GM19438 (cell line): ENCODE measurements at regions not wholly inside any gene's neighbourhood (a gene's known extent, or its start where the extent isn't known, plus 50 kb on each side); places are given as distances from the start of the nearest gene placed in this dataset.

Experiments
- ATAC-seq: cut with Tn5 transposase; IDR thresholded peaks from one replicate; pipeline ENCODE4 v1.9.1; 2021; ENCODE audit warnings: low read depth; ENCODE audit not compliant: unreplicated experiment

- no peak for ATAC-seq
Measured at GRCh38 chr7:142422621-142423020, 164.8 kb upstream of the PRSS58 start.

GRCh38 chr7:142420554-142421362 is 162.9 kb upstream of the PRSS58 start:
- ATAC-seq: no peak

- no peak for ATAC-seq
Measured at GRCh38 chr7:142418326-142418725, 160.5 kb upstream of the PRSS58 start.

- no peak for ATAC-seq
Measured at GRCh38 chr7:142414915-142415314, 157.1 kb upstream of the PRSS58 start.

GRCh38 chr7:142414135-142414534 is 156.3 kb upstream of the PRSS58 start:
- peak; percentile 87 for ATAC-seq

GRCh38 chr7:142413280-142414000 is 155.6 kb upstream of the PRSS58 start:
- ATAC-seq: peak; percentile 3

GRCh38 chr7:142412551-142413193 is 154.8 kb upstream of the PRSS58 start:
- ATAC-seq: peak; percentile 58

- ATAC-seq: no peak
Measured at GRCh38 chr7:142409471-142409870, 151.6 kb upstream of the PRSS58 start.

- no peak for ATAC-seq
Measured at GRCh38 chr7:142408794-142409193, 150.9 kb upstream of the PRSS58 start.

GRCh38 chr7:142407939-142408570 is 150.2 kb upstream of the PRSS58 start:
- ATAC-seq: no peak

GRCh38 chr7:142405122-142405765 is 147.4 kb upstream of the PRSS58 start:
- ATAC-seq: no peak

- no peak for ATAC-seq
Measured at GRCh38 chr7:142401951-142402350, 144.1 kb upstream of the PRSS58 start.

- no peak for ATAC-seq
Measured at GRCh38 chr7:142400042-142400533, 142.2 kb upstream of the PRSS58 start.

GRCh38 chr7:142391191-142391992 is 133.5 kb upstream of the PRSS58 start:
- no peak for ATAC-seq

GRCh38 chr7:142389544-142389943 is 131.7 kb upstream of the PRSS58 start:
- no peak for ATAC-seq

- peak; percentile 74 for ATAC-seq
Measured at GRCh38 chr7:142385491-142386340, 127.9 kb upstream of the PRSS58 start.

GRCh38 chr7:142384493-142384922 is 126.7 kb upstream of the PRSS58 start:
- no peak for ATAC-seq

GRCh38 chr7:142383841-142384492 is 126.1 kb upstream of the PRSS58 start:
- ATAC-seq: no peak
